MG63 (cell line): ENCODE measurements at regions not wholly inside any gene's neighbourhood (a gene's known extent, or its start where the extent isn't known, plus 50 kb on each side); places are given as distances from the start of the nearest gene placed in this dataset.

ENCODE experiments used
- DNase-seq: peaks from one replicate; pipeline ENCODE4 v3.0.0-alpha.2; 2020
- H3K27me3 ChIP-seq: fragments of 250-450 bp; sonication (Bioruptor Pico); 2 replicates; pipeline ENCODE4 v1.5.1; 2020; ENCODE audit warnings: mild to moderate bottlenecking, moderate library complexity
- H3K36me3 ChIP-seq: fragments of 250-450 bp; sonication (Bioruptor Pico); 2 replicates; pipeline ENCODE4 v1.5.1; 2020; ENCODE audit warnings: mild to moderate bottlenecking, moderate library complexity
- H3K4me3 ChIP-seq: fragments of 250-450 bp; sonication (Bioruptor Pico); 2 replicates; pipeline ENCODE4 v1.5.1; 2020; ENCODE audit warnings: mild to moderate bottlenecking, moderate library complexity
- H3K9me3 ChIP-seq: fragments of 250-450 bp; sonication (Bioruptor Pico); 2 replicates; pipeline ENCODE4 v1.5.1; 2020; ENCODE audit warnings: mild to moderate bottlenecking, moderate library complexity

GRCh38 chr9:96048104-96048955 is 172.8 kb downstream of the ERCC6L2 start:
- Histone ChIP-seq H3K27me3 (no peaks in the 10 kb centered on the region), H3K36me3 (no peaks in the 10 kb centered on the region), H3K4me3 (no peak overlapping the region), H3K9me3 (no peaks in the 10 kb centered on the region)
- no peak for DNase-seq

GRCh38 chr9:96047741-96048103 is 172.2 kb downstream of the ERCC6L2 start:
- Histone ChIP-seq H3K9me3 (no peaks in the 10 kb centered on the region), H3K4me3 (no peak overlapping the region), H3K27me3 (no peaks in the 10 kb centered on the region), H3K36me3 (no peaks in the 10 kb centered on the region)
- no peak for DNase-seq

- Histone ChIP-seq H3K4me3 (no peak overlapping the region), H3K9me3 (no peaks in the 10 kb centered on the region), H3K27me3 (no peaks in the 10 kb centered on the region), H3K36me3 (no peaks in the 10 kb centered on the region)
- DNase-seq: no peak
Measured at GRCh38 chr9:96047116-96047639, 171.7 kb downstream of the ERCC6L2 start.

GRCh38 chr9:96045811-96046210 is 170.3 kb downstream of the ERCC6L2 start:
- Histone ChIP-seq H3K4me3 (no peak overlapping the region), H3K9me3 (no peaks in the 10 kb centered on the region), H3K36me3 (no peaks in the 10 kb centered on the region), H3K27me3 (no peaks in the 10 kb centered on the region)
- DNase-seq: no peak

- Histone ChIP-seq H3K36me3 (no peaks in the 10 kb centered on the region), H3K9me3 (no peaks in the 10 kb centered on the region), H3K4me3 (no peak overlapping the region), H3K27me3 (no peaks in the 10 kb centered on the region)
- DNase-seq: no peak
Measured at GRCh38 chr9:96044401-96044800, 168.9 kb downstream of the ERCC6L2 start.

- no peaks in the 10 kb centered on the region for H3K36me3 ChIP-seq
- no peaks in the 10 kb centered on the region; the same call in 1 of the 2 replicates for H3K9me3 ChIP-seq
- H3K4me3 ChIP-seq: no peak overlapping the region
- no peak for DNase-seq
- no peaks in the 10 kb centered on the region for H3K27me3 ChIP-seq
Measured at GRCh38 chr9:96040591-96041461, 165.3 kb downstream of the ERCC6L2 start.

GRCh38 chr9:96038914-96039313 is 163.4 kb downstream of the ERCC6L2 start:
- H3K4me3 ChIP-seq: no peak overlapping the region

GRCh38 chr9:96038271-96038670 is 162.8 kb downstream of the ERCC6L2 start:
- no peaks in the 10 kb centered on the region for H3K36me3 ChIP-seq
- no peaks in the 10 kb centered on the region; the same call in 1 of the 2 replicates for H3K9me3 ChIP-seq
- DNase-seq: no peak
- H3K4me3 ChIP-seq: no peak overlapping the region
- no peaks in the 10 kb centered on the region for H3K27me3 ChIP-seq

More at GRCh38 chr9:96038914-96039313, 163.4 kb downstream of the ERCC6L2 start:
- Histone ChIP-seq H3K36me3 (no peaks in the 10 kb centered on the region), H3K27me3 (no peaks in the 10 kb centered on the region), H3K9me3 (no peaks in the 10 kb centered on the region; the same call in 1 of the 2 replicates)
- DNase-seq: no peak

- DNase-seq: no peak
- no peaks in the 10 kb centered on the region for H3K36me3 ChIP-seq
- no peaks in the 10 kb centered on the region; the same call in 1 of the 2 replicates for H3K9me3 ChIP-seq
- no peak overlapping the region for H3K4me3 ChIP-seq
- no peaks in the 10 kb centered on the region for H3K27me3 ChIP-seq
Measured at GRCh38 chr9:96034553-96035122, 159.1 kb downstream of the ERCC6L2 start.

- no peak for DNase-seq
- H3K4me3 ChIP-seq: no peak overlapping the region
Measured at GRCh38 chr9:96033896-96034295, 158.4 kb downstream of the ERCC6L2 start.

GRCh38 chr9:96031916-96032534 is 156.5 kb downstream of the ERCC6L2 start:
- H3K4me3 ChIP-seq: no peak overlapping the region
- H3K36me3 ChIP-seq: no peaks in the 10 kb centered on the region
- H3K9me3 ChIP-seq: no peaks in the 10 kb centered on the region
- DNase-seq: no peak
- H3K27me3 ChIP-seq: no peaks in the 10 kb centered on the region

More at GRCh38 chr9:96033896-96034295, 158.4 kb downstream of the ERCC6L2 start:
- Histone ChIP-seq H3K27me3 (no peaks in the 10 kb centered on the region), H3K9me3 (no peaks in the 10 kb centered on the region; the same call in 1 of the 2 replicates), H3K36me3 (no peaks in the 10 kb centered on the region)

- Histone ChIP-seq H3K27me3 (no peaks in the 10 kb centered on the region), H3K4me3 (no peak overlapping the region), H3K36me3 (no peaks in the 10 kb centered on the region), H3K9me3 (no peaks in the 10 kb centered on the region)
- DNase-seq: peak; percentile 84
Measured at GRCh38 chr9:96031366-96031824, 155.9 kb downstream of the ERCC6L2 start.

GRCh38 chr9:96029722-96030530 is 154.4 kb downstream of the ERCC6L2 start:
- H3K27me3 ChIP-seq: no peaks in the 10 kb centered on the region
- no peaks in the 10 kb centered on the region for H3K9me3 ChIP-seq
- H3K4me3 ChIP-seq: no peak overlapping the region
- no peak for DNase-seq
- H3K36me3 ChIP-seq: no peaks in the 10 kb centered on the region

- Histone ChIP-seq H3K4me3 (no peak overlapping the region), H3K9me3 (no peaks in the 10 kb centered on the region), H3K36me3 (no peaks in the 10 kb centered on the region), H3K27me3 (no peaks in the 10 kb centered on the region)
- no peak for DNase-seq
Measured at GRCh38 chr9:96027251-96028131, 152.0 kb downstream of the ERCC6L2 start.
